ENCODE measurements at regions not wholly inside any gene's neighbourhood (a gene's known extent, or its start where the extent isn't known, plus 50 kb on each side); places are given as distances from the start of the nearest gene placed in this dataset.
A peak's percentile ranks its signal among the peaks of the same experiment; 100 is the strongest.
"Not testable (repeated sequence)": the region's sequence is repeated elsewhere in the genome, so short reads cannot be mapped to it uniquely, and the experiment has no call there.

DNA sequence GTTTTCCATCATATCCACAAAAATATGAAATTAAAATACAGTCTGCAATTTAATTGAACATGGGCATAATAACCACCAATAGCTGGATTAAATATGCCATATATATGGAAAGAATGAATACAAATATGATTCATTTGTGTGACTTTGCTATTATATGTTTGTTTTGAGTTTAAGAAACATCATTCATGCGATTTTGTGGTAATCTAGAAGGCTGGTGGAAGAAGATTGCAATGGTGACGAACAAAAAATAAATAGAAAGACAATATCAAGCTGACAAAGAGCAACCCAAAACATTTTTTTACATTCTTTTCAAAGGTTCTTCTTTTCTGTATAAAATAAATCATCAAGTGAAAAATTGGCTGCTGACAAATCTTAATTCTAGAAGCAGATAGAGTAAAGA lies 610.0 kb downstream of the MAT2B start:
- no peak for DNase-seq (ENCODE audit: low spot score)

DNA sequence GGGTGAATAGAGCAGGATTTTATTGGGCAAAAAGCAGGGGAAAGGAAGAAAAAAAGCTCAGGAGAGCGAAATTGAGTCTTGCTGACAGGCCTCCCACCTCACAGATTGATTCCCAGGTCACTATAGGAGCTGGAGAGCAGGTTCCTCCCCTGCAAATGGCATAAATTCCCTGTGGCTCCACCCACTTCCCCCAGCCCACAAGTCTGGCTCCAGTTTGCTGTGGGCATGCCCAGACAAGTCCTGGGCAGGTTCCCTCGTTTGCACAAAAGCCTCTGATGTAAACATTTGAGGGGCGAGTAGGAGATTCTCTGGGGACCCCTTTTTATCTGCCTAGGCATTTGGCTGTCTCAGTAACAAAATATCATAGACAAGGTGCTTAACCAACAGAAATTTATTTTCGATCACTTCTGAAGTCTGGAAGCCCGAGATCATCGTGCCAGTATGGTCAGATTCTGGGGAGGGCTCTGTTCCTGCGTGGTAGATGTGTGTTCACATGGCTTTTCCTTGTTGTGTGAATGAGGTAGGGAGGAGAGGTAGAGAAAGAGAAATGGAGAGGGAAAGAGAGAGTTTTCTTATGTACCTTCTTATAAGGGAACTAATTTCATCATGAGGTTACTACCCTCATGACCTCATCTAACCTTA lies 614.5 kb downstream of the MAT2B start:
- DNase-seq (ENCODE audit: low spot score): peak; percentile 53

DNA sequence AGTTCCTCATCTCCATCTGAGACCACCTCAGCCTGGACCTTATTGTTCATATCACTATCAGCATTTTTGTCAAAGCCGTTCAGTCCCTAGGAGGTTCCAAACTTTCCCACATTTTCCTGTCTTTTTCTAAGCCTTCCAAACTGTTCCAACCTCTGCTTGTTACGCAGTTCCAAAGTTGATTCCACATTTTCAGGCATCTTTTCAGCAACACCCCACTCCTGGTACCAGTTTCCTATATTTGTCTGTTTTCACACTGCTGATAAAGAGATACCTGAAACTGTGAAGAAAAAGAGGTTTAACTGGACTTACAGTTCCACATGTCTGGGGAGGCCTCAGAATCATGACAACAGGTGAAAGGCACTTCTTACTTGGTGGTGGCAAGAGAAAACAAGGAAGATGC lies 622.1 kb downstream of the MAT2B start:
- DNase-seq (ENCODE audit: low spot score): no peak

DNA sequence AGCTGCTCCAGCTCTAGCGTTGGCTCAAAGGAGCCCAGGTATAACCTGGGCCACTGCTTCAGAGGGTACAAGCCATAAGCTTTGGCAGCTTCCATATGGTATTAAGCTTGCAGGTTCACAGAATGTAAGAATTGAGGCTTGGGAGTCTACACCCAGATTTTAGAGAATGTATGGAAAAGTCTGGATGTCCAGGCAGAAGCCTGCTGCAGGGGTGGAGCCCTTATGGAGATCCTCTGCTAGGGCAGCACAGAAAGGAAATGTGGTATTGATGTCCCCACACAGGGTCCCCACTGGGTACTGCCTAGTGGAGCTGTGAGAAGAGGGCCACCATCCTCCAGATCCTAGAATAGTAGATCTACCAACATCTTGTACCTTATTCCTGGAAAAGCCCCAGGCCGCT lies 626.9 kb downstream of the MAT2B start:
- DNase-seq (ENCODE audit: low spot score): no peak

DNA sequence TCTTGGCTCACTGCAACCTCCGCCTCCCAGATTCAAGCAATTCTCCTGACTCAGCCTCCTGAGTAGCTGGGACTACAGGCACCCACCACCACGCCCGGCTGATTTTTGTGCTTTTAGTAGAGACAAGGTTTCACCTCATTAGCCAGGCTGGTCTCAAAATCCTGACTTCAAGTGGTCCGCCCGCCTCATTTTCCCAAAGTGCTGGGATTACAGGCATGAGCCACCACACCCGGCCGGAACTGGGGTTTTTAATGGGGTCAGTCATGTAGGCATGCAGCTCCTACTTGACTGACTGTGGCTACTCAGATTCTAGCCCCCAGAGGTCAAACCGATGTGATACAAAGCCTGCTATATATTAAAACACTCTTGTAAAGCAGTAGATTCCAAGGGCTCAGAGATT lies 631.7 kb downstream of the MAT2B start:
- no peak for DNase-seq (ENCODE audit: low spot score)

DNA sequence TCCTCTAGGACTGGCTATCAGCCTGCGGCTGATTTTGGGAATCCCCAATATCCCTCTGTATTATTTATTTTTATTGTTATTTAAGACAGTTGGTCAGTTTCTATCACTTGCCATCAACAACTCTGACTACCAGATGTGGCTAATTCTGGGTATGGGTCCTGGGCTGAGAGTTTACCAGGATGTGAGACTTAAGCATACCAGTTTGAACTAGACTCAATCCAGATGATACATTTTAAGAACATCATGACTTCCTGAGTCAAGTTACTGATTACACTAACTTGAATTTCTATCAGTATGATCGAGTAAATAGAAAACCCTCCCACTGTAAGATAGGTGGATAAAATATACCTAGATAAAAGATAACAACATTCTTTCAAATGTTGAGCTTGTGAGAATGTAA lies 634.0 kb downstream of the MAT2B start:
- no peak for DNase-seq (ENCODE audit: low spot score)

DNA sequence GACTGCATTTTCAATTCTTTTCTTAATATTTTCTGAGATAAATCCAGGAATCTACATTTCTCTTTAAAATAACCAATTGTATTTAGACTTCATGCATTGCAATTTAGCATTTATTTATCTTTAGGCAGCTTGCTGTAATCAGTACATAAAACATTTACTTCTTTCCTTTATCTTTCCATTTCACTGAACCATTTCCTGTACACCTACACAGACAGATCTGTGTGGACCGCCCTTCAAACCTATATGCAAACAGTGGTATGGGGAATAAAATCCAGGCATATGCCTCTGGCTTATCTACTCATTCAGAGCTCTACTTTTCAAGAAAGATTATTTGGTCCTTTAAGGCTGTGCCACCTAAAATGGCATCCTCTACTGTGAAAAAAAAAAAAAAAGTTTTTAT lies 640.0 kb downstream of the MAT2B start:
- no peak for DNase-seq (ENCODE audit: low spot score)

DNA sequence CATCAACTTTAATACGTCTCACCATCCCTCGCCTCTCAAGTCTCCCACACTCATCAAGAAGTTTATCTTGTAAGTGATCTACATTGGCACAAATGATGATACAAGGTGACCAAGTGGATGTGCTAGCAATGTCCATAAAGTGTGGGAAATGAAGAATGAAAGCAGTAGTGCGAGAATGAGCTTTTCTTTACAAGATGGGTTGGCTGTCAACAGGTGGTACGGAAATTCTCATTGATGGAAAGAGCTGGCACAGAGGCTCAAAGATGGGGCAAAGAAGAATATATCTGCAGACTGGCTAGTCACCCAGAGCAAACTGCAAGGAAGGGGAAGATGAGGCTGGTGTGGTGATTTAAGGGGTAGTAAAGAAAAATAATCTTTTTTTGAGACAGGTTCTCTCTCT lies 640.8 kb downstream of the MAT2B start:
- DNase-seq (ENCODE audit: low spot score): no peak

DNA sequence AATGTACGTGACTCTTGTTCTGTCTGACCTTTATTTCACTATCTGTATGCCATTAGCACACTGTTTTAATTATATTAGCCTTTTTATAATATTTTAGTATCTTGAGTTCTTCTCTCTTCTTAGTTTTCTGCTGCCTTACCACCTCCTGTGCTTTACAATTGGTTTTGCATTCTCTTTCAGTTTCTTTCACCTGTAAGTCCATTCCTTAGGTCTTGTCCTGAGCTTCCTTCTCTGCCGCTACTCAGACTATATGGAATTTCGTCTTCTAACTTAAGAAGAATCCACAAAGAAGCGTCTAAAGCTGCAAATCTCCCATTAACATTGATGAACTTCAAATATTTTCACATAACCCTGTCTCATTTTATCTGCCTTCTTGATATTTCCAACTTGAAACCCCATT lies 642.9 kb downstream of the MAT2B start:
- DNase-seq (ENCODE audit: low spot score): no peak

DNA sequence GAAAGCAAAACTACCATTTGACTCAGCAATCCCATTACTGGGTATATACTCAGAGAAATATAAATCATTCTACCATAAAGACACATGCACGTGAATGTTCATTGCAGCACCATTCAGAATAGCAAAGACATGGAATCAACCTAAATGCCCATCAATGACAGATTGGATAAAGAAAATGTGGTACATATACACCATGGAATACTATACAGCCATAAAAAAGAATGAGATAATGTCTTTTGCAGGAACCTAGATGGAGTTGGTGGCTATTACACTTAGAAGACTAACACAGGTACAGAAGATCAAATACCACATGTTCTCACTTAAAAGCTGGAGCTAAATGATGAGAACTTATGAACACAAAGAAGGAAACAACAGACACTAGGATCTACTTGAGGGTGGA lies 647.1 kb downstream of the MAT2B start:
- DNase-seq (ENCODE audit: low spot score): not testable (repeated sequence)

DNA sequence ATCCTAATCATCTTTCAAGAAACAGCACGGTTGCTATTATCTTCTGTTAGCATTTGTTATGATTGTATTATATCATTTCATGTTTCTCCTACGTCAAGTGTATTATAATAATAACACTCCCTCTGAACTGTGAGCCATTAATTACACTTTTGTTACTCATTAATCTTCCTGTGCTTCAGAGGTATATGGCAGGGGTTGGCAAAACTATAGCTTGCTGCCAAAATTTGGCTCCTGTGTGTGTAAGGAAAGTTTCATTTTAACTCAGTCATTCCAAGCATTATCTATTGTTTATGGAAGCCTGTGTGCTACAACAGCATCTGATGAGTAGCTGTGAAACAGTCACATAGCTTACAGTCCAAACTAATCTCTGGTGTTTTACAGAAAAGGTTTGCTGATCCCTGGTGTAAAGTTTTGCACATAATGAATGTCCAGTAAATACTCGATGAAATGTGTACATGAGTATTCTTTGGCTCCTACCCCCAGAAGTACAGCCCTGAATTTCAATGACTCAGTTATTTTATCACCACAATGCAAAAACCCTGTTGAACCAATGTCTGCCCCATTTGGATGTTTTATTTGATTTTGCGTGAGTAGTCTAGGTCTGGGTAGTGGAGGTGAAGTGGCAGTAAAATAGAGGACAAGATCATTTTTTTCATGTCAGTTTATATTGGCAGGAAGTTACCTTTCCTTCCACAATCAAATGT lies 648.2 kb downstream of the MAT2B start:
- DNase-seq (ENCODE audit: low spot score): no peak

DNA sequence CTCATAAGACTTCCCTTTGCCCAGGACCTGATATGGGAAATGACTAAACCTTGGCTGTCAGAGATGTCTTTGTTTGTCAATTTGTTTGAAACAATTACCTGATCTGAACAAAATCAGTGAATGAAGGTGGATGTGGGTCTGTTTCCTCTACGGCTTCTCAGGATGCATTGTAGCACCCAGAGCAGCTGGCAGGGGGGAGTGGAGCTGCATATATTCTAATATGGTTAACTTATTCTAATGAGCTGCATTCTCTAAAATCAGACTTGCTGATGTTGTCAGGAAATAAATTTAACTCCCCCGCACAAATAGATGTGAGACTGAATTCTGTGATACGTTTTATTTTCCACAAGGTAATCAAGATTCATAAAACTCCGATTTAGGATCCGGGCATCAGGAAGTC lies 665.4 kb downstream of the MAT2B start:
- DNase-seq (ENCODE audit: low spot score): no peak

DNA sequence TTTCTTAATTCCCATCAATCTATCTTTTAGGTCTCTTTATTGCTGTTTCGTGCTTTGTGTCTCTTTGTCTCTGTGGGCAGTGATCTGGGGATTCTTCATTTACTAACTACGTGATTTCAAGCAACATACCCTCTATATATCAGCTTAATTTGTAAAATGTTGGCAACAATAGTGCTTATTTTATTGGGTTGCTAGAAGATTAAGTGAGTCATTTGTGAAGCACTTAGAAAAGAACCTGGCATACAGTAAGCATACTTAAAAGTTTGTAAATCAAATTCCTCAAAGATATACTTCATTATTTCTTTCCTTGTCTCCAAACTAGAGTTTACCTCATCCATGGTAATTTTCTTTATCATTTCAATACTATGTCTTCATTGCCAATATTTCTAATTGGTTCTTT lies 669.7 kb downstream of the MAT2B start:
- DNase-seq (ENCODE audit: low spot score): no peak

DNA sequence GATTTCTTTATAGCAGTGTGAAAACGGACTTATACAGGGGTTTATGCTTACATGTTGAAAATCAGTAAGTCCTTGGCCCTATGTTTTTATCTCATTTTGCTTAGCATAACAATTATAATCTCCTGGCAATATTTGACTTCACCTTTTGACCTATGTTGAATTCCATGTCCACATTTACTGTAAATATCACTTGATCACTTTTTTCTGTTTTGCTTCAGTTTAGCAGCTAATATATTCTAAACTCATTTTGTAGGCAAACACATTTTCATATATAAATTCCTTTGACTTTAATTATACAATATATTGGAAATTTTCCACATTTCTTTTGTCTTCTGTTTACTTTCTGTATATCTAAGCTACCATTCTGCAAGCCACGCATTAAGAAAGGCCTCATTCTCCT lies 674.0 kb downstream of the MAT2B start:
- no peak for DNase-seq (ENCODE audit: low spot score)

DNA sequence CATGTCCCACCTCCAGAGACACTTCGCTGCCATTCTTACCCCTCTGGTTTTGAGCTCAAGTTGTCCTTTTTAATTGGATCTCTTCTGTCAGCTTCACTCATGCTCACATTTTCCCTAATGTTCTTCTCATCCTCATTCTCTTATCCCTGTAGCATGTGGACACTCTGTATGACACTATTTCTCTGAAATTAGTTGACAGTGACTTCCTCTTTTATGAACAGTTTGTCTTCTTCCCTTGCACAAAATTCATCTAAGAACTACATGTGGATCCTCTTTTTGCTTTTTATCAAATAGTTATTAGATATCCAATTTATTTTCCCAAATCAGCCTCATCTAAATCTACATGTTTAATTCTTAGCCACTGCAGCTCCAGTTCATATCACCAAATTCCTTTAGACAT lies 676.2 kb downstream of the MAT2B start:
- DNase-seq (ENCODE audit: low spot score): no peak

DNA sequence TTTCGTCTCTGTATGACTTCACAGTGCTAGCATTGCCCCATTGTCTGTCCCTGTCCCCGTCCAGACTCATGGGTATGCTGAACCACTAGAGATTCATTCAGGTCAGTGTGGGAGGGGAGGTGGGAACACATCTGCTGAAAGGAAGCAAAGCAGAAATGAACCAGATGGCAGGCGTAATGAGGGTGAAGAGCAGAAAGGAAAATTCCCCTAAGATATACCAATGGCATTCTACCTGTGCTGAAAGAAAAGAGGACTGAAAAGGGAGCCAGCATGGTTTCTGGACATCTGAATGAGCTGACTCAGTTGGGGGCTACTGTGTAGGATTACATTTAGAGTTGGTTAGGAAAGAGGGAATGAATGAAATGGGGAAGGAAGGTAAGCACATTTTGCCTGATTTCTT lies 678.7 kb downstream of the MAT2B start:
- no peak for DNase-seq (ENCODE audit: low spot score)

DNA sequence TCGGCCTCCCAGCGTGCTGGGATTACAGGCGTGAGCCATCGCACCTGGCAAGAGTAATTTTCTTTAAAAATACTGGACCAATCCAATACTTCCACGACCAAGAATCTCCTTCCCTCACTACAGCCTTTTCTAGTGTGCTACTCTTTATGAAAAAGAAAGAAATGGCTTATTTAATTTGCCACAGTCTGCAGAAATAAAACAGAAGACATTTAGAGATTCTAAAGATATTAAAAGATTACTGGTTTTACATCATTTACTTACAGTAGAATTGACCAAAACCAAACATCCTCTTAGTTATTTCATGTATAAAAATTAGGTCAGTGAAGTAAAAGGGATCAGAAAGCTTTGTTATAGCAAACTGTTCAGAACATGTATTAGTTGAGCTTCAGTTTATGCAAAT lies 679.6 kb downstream of the MAT2B start:
- DNase-seq (ENCODE audit: low spot score): no peak

DNA sequence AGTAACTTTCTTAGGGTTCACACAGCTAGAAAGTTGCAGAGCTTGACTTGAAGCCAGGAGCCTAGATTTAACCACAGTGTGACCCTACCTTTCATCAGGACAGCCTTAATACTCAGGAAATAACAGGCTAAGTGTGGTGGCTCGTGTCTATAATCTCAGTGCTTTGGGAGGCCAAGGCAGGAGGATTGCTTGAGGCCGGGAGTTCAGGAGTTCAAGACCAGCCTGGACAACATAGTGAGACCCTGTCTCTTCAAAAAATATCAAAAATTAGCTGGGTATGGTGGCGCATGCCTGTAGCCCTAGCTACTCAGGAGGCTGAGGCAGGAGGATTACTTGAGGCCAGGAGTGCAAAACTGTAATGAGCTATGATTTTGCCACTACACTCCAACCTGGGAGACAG lies 681.1 kb downstream of the MAT2B start:
- DNase-seq (ENCODE audit: low spot score): no peak

DNA sequence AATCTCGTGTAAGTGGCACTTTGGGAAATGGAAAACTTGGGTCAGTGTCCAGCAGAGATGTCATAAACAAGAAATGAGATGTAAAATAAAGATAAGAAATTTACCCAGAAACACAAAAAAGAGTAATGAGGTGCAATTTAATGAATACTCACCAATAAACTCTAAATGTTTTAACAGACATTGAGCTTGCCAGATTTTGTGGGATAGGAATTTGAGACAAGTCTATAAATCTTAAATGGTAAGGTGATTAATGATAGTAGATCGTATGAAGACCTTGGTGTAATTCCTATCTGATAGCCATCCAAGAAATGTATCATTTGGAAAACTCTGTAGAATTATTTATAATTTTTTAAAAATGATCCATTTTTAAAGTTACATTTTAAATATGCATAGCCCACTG lies 682.4 kb downstream of the MAT2B start:
- no peak for DNase-seq (ENCODE audit: low spot score)

DNA sequence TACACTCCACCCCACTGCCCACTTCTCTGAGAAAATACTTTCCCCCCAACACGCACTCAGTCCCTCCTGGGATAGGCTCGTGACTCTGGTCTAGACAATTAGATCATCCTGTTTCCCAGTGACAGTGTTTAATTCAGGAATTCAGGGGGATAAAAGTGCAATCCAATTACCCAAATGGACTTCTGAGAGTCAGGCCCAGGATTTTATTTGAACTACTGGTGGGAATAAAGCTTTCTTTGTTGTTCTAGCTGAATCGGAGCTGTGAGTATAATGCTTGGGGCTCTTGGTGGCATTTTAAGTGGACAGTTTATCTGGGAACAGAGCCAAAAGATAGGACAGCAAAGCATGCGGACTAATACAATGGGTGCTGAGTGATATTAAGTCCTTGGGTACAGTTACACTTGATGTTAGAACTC lies 683.3 kb downstream of the MAT2B start:
- peak; percentile 90 for DNase-seq (ENCODE audit: low spot score)

DNA sequence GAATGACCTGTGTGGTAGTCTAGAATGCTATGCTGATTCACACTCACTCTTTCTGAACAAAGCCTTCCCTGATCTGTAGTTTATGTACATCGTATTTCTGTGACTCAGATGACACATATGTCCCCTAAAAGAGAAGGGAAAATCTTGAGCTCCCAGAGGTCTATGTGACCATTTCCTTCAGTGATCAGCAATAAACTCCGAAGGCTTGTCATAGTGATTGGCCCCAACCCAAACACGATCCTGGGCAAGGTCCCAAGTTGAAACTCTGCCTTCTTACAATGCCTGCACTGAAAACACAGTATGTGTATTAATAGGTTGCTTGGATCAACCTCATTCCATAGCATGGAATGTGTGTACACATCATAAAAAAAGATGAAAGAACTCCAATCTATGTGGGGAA lies 685.8 kb downstream of the MAT2B start:
- peak; percentile 60 for DNase-seq (ENCODE audit: low spot score)

DNA sequence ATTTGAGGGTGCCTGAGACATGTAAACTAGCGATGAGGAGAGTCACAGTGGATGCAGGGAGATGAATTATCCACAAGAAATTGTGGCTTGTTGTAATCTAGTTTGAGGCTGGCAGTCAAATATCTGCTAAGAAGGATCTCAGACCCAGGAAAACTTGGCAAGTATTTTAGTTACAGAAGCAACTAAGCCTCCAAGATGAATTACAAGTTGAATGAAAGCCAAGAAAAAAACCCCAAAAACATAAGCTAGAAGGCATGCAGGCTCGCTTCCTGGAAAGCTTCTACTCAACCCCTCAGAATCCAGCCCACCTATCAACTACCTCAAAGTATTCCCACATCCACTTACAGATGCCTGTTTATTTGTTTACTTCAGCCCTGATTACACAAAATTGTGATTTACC lies 696.9 kb downstream of the MAT2B start:
- DNase-seq (ENCODE audit: low spot score): no peak

DNA sequence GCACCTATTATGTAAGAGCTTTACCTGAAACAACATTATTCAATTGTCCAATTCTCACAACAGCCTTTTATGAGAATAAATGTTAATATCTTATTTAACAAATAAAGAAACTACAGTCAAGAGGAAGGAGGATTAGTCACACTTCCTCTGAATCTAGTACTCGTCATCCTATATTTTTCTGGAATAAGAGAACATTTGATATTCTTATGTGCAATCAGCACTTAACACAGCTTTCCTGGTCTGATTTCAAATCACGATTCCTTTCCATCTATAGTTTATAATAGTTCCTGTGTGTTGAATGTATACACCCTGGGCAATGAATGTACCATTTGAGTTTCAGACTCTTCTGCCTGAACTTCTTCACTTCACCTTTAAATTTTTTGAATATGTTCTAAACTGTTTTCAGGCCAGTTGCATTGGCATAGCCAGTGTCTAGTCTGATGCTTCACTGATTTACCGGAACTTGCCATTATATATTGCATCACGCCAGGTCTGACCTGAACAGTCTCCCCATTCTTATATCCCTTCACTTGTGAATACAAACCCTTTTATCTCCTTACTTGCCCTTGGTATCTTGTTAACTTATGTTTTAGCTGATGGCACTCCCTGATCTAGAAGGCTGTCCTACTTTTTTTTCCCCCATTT lies 698.3 kb downstream of the MAT2B start:
- no peak for DNase-seq (ENCODE audit: low spot score)

All from SW480 (cell line).